H9 (cell line): ENCODE measurements at regions not wholly inside any gene's neighbourhood (a gene's known extent, or its start where the extent isn't known, plus 50 kb on each side); places are given as distances from the start of the nearest gene placed in this dataset.

Experiments
- DNase-seq: peaks from one replicate; pipeline ENCODE4 v3.0.0-alpha.2; 2017
- H2AFZ ChIP-seq: one replicate; pipeline ENCODE4 v1.6.1; 2013; ENCODE audit warnings: mild to moderate bottlenecking, low read length, control low read depth, moderate library complexity
- H2AK5ac ChIP-seq: 2 replicates; pipeline ENCODE4 v1.6.1; 2013; ENCODE audit warnings: low read length, control low read depth, mixed read lengths; ENCODE audit not compliant: insufficient read length
- H2BK120ac ChIP-seq: one replicate; pipeline ENCODE4 v1.6.1; 2013; ENCODE audit warnings: low read depth, mild to moderate bottlenecking, low read length, control low read depth, inconsistent platforms; ENCODE audit not compliant: poor library complexity, severe bottlenecking
- H2BK12ac ChIP-seq: 2 replicates; pipeline ENCODE4 v1.6.1; 2013; ENCODE audit warnings: low read length, control low read depth, mixed read lengths, low read depth; ENCODE audit not compliant: insufficient read length
- H2BK15ac ChIP-seq: 2 replicates; pipeline ENCODE4 v1.6.1; 2013; ENCODE audit warnings: low read depth, low read length, control low read depth
- H2BK20ac ChIP-seq: one replicate; pipeline ENCODE4 v1.6.1; 2013; ENCODE audit warnings: low read depth, mild to moderate bottlenecking, low read length, control low read depth, inconsistent platforms; ENCODE audit not compliant: poor library complexity, severe bottlenecking
- H2BK5ac ChIP-seq: 2 replicates; pipeline ENCODE4 v1.6.1; 2013; ENCODE audit warnings: low read length, control low read depth, mixed read lengths; ENCODE audit not compliant: insufficient read length
- H3K14ac ChIP-seq: 2 replicates; pipeline ENCODE4 v1.6.1; 2013; ENCODE audit warnings: low read length, control low read depth; ENCODE audit not compliant: insufficient read depth
- H3K18ac ChIP-seq: 2 replicates; pipeline ENCODE4 v1.6.1; 2013; ENCODE audit warnings: low read depth, mild to moderate bottlenecking, mixed read lengths, low read length, control low read depth; ENCODE audit not compliant: insufficient read length
- H3K23ac ChIP-seq: 2 replicates; pipeline ENCODE4 v1.6.1; 2013; ENCODE audit warnings: low read length, control low read depth, mixed read lengths, low read depth; ENCODE audit not compliant: insufficient read length
- H3K23me2 ChIP-seq: 2 replicates; pipeline ENCODE4 v1.6.1; 2013; ENCODE audit warnings: low read depth, mild to moderate bottlenecking, mixed read lengths, low read length, control low read depth; ENCODE audit not compliant: insufficient read length, poor library complexity, severe bottlenecking
- H3K27ac ChIP-seq: 2 replicates; pipeline ENCODE4 v1.5.1; 2013; ENCODE audit warnings: low read length, control low read depth, mixed read lengths, low read depth; ENCODE audit not compliant: insufficient read length
- H3K27me3 ChIP-seq: 2 replicates; pipeline ENCODE4 v1.6.1; 2013; ENCODE audit warnings: low read length, control low read depth, inconsistent platforms; ENCODE audit not compliant: insufficient read depth
- H3K4ac ChIP-seq: 2 replicates; pipeline ENCODE4 v1.6.1; 2013; ENCODE audit warnings: low read depth, mild to moderate bottlenecking, control low read depth, inconsistent platforms, low read length, moderate library complexity
- H3K4me1 ChIP-seq: 2 replicates; pipeline ENCODE4 v1.6.1; 2013; ENCODE audit warnings: low read length, control low read depth, inconsistent platforms; ENCODE audit not compliant: insufficient read depth
- H3K4me2 ChIP-seq: 2 replicates; pipeline ENCODE4 v1.6.1; 2013; ENCODE audit warnings: low read length, control low read depth, mixed read lengths; ENCODE audit not compliant: insufficient read length, insufficient read depth
- H3K56ac ChIP-seq: 2 replicates; pipeline ENCODE4 v1.6.1; 2013; ENCODE audit warnings: low read depth, mild to moderate bottlenecking, mixed read lengths, low read length, control low read depth; ENCODE audit not compliant: insufficient read length
- H3K79me1 ChIP-seq: 2 replicates; pipeline ENCODE4 v1.6.1; 2013; ENCODE audit warnings: low read depth, mild to moderate bottlenecking, moderate library complexity, low read length, control low read depth, inconsistent platforms; ENCODE audit not compliant: insufficient read depth, poor library complexity, severe bottlenecking
- H3K79me2 ChIP-seq: 2 replicates; pipeline ENCODE4 v1.6.1; 2013; ENCODE audit warnings: low read length, control low read depth, inconsistent platforms; ENCODE audit not compliant: insufficient read depth
- H3K9ac ChIP-seq: 2 replicates; pipeline ENCODE4 v1.6.1; 2013; ENCODE audit warnings: low read length, control low read depth, mixed read lengths; ENCODE audit not compliant: insufficient read length; ENCODE audit errors: extremely low read depth
- H3K9me3 ChIP-seq: one replicate; pipeline ENCODE4 v1.6.1; 2013; ENCODE audit warnings: low read depth, low read length, inconsistent platforms; ENCODE audit not compliant: control insufficient read depth
- H3T11ph ChIP-seq: one replicate; pipeline ENCODE4 v1.6.1; 2013; ENCODE audit warnings: mild to moderate bottlenecking, low read length, control low read depth, inconsistent platforms
- H4K20me1 ChIP-seq: one replicate; pipeline ENCODE4 v1.6.1; 2013; ENCODE audit not compliant: control insufficient read depth, insufficient read length, insufficient read depth
- H4K5ac ChIP-seq: 2 replicates; pipeline ENCODE4 v1.6.1; 2013; ENCODE audit warnings: low read depth, mild to moderate bottlenecking, mixed read lengths, low read length, control low read depth; ENCODE audit not compliant: insufficient read length
- H4K8ac ChIP-seq: replicated peaks from 2 replicates; pipeline ENCODE4 v1.6.1; 2013; ENCODE audit warnings: low read length, control low read depth, mixed read lengths, low read depth; ENCODE audit not compliant: insufficient read length
- H4K91ac ChIP-seq: 2 replicates; pipeline ENCODE4 v1.6.1; 2013; ENCODE audit warnings: low read depth, mild to moderate bottlenecking, moderate library complexity, mixed read lengths, low read length, control low read depth; ENCODE audit not compliant: insufficient read length
- H3K27ac Mint-ChIP-seq, 3 experiments: 2 replicates in 2 of 3; 3 replicates in 1 of 3; pipeline ENCODE4 v1.8.0; 2020 to 2021; ENCODE audit warnings: mixed read lengths in 3 of 3, mild to moderate bottlenecking in 1 of 3, moderate library complexity in 1 of 3
- H3K27me3 Mint-ChIP-seq: 2 replicates; pipeline ENCODE4 v1.8.0; 2021; ENCODE audit warnings: low read depth, mild to moderate bottlenecking, moderate library complexity, mixed read lengths
- H3K36me3 Mint-ChIP-seq, 3 experiments: 2 replicates in 2 of 3; 3 replicates in 1 of 3; pipeline ENCODE4 v1.8.0; 2020 to 2021; ENCODE audit warnings: low read depth in 3 of 3, mixed read lengths in 3 of 3; ENCODE audit not compliant: insufficient read depth in 1 of 3
- H3K4me1 Mint-ChIP-seq, 2 experiments: 2 replicates each; pipeline ENCODE4 v1.8.0; 2020; ENCODE audit warnings: mixed read lengths in 2 of 2
- H3K4me3 Mint-ChIP-seq, 2 experiments: 2 replicates in 1 of 2; 3 replicates in 1 of 2; pipeline ENCODE4 v1.8.0; 2020 to 2021; ENCODE audit warnings: mild to moderate bottlenecking in 2 of 2, mixed read lengths in 2 of 2, moderate library complexity in 1 of 2
- H3K9me3 Mint-ChIP-seq, 2 experiments: 2 replicates in 1 of 2; 3 replicates in 1 of 2; pipeline ENCODE4 v1.8.0; 2020; ENCODE audit warnings: mild to moderate bottlenecking in 2 of 2, mixed read lengths in 2 of 2, moderate library complexity in 1 of 2
- WGBS: extraction: QIAGEN DNeasy Blood & Tissue Kit; methylation state at CpG from one replicate; pipeline ENCODE4 v1.1.7; 2013; ENCODE audit warnings: missing lambda C conversion rate, low lambda C conversion rate, mixed read lengths; ENCODE audit not compliant: insufficient read length; ENCODE audit errors: extremely low coverage; 5-methylcytosine and 5-hydroxymethylcytosine counted together
- TF ChIP-seq, protein P1 (sequence below): fragments of 200-600 bp; sonication (generic); conservative IDR thresholded peaks from 3 replicates; pipeline ENCODE4 v1.8.0; 2021; ENCODE audit warnings: antibody characterized with exemption, mild to moderate bottlenecking

DNA sequence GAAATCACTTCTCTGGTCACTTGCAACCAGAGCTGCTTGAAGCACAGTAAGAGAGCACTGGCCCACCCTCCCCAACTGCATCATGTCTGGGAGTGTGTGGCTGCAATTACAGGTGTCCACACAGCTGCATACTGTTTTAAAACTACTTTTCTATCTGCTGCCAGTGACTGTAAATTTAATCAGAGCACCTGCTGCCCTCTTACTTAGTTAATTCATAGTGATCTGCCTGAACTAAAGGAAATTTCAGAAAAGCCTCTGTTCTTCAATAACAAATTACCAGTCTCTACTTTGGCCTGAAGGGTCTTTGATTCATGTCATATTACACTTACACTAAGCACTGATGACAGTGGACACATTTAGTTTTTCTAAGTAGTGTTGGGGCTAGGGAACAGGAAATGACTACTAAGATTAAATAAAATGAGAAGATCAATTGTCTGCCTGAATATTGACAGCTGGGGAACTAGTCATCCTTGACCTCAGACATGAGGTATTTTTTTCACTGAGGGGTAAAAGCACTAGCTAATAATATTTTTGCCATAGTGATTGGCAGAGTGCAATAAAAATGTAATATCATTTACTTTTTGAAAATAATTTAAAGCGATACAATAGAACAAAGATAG, 788.9 kb upstream of the GRAMD2B start:
- no peak overlapping the region for H3K4me3 Mint-ChIP-seq
- Histone ChIP-seq H3K23ac (no peak overlapping the region), H4K91ac (no peak overlapping the region), H3K14ac (no peak overlapping the region), H4K8ac (no peak overlapping the region), H3K4me1 (no peaks in the 10 kb centered on the region), H2BK20ac (no peak overlapping the region), H3K4me2 (no peak overlapping the region), H3K23me2 (no peaks in the 10 kb centered on the region), H3K9me3 (no peaks in the 10 kb centered on the region), H3K27me3 (no peaks in the 10 kb centered on the region), H3K4ac (no peak overlapping the region), H2AK5ac (no peak overlapping the region), H3K18ac (no peak overlapping the region), H3K79me1 (no peaks in the 10 kb centered on the region), H3K56ac (no peak overlapping the region), H2BK120ac (no peak overlapping the region), H2BK15ac (no peak overlapping the region), H3K79me2 (no peaks in the 10 kb centered on the region), H3T11ph (no peak overlapping the region), H3K27ac (no peak overlapping the region), H3K9ac (no peak overlapping the region), H2AFZ (no peak overlapping the region), H2BK12ac (no peak overlapping the region), H2BK5ac (no peak overlapping the region), H4K5ac (no peak overlapping the region), H4K20me1 (no peaks in the 10 kb centered on the region)
- no peaks in the 10 kb centered on the region for H3K27me3 Mint-ChIP-seq
- no peaks in the 10 kb centered on the region; a peak in 1 of 7 replicates for H3K36me3 Mint-ChIP-seq
- DNase-seq = no peak
- no peak overlapping the region for H3K27ac Mint-ChIP-seq
- H3K4me1 Mint-ChIP-seq = peaks cover 9% of the 10 kb centered on the region in 2 experiments; a peak in 1 of 4 replicates
- WGBS = no CpG with 5 or more reads among the region's 1 CpG
- TF ChIP-seq, protein P1, sequence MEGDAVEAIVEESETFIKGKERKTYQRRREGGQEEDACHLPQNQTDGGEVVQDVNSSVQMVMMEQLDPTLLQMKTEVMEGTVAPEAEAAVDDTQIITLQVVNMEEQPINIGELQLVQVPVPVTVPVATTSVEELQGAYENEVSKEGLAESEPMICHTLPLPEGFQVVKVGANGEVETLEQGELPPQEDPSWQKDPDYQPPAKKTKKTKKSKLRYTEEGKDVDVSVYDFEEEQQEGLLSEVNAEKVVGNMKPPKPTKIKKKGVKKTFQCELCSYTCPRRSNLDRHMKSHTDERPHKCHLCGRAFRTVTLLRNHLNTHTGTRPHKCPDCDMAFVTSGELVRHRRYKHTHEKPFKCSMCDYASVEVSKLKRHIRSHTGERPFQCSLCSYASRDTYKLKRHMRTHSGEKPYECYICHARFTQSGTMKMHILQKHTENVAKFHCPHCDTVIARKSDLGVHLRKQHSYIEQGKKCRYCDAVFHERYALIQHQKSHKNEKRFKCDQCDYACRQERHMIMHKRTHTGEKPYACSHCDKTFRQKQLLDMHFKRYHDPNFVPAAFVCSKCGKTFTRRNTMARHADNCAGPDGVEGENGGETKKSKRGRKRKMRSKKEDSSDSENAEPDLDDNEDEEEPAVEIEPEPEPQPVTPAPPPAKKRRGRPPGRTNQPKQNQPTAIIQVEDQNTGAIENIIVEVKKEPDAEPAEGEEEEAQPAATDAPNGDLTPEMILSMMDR = no peak
- 0 out of 5 replicates have a peak, but pooled peaks cover 0 to 3% of the 10 kb centered on the region in 2 experiments for H3K9me3 Mint-ChIP-seq
